ENCODE measurements at regions not wholly inside any gene's neighbourhood (a gene's known extent, or its start where the extent isn't known, plus 50 kb on each side); places are given as distances from the start of the nearest gene placed in this dataset.
"Not testable (repeated sequence)": the region's sequence is repeated elsewhere in the genome, so short reads cannot be mapped to it uniquely, and the experiment has no call there.

- no peak for DNase-seq
These were observed 1191.0 kb upstream of the ALCAM start for GRCh38 chr3:104175696-104176095.

DNA sequence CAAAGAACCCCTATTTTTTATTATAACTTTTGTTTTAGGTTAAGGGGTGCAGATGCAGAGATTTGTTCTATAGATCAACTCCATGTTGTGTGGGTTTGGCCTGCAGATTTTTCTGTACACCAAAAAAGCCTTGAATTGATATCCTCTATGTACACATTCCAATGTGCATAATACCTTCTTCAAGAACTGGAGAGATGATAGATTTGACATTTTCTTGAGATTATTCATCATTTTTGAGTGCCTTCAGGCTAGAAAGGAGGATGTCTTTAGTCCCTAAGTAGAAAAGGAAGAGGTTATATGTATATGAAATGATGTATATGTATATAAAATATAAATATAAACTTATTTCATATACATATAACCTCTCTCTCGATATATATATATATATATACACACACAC is 1190.0 kb upstream of the ALCAM start:
- no peak for DNase-seq

GRCh38 chr3:104178680-104179079 is 1188.0 kb upstream of the ALCAM start:
- DNase-seq = no peak

DNA sequence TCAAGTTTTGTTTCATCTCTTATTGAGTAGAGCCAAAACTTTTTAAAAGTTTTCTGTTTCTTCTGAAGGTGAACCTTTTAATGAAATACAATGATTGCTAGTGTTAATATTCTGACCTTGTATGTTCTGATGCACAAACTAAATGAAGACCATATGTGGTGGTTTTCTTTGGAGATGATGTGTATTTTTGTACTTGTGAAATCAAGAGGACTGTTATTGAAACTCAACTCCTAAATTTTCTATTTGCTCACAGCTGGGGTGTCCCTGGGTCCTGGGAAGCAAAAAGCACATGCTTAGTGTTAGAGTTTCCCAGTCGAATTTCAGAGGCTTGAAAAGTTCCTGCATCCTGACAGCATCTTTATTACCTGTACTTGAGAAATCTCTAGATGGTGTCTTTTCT is 1185.8 kb upstream of the ALCAM start:
- peak; percentile 13 for DNase-seq

GRCh38 chr3:104190681-104191080 is 1176.0 kb upstream of the ALCAM start:
- DNase-seq = no peak

DNA sequence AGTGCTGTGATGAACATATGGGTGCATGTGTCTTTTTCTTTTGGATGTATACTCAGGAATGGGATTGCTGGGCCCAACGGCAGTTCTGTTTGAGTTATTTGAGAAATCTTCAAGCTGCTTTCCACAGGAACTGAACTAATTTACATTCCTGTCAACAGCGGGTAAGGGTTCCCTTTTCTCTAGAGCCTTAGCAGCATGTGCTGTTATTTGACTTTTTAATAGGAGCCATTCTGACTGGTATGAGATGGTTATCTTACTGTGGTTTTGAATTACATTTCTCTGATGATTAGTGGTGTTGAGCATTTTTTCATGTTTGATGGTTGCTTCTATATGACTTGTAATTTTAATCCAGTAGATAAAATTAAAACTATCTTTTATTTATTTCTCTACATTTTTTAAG is 1168.6 kb upstream of the ALCAM start:
- DNase-seq = peak; percentile 66

DNA sequence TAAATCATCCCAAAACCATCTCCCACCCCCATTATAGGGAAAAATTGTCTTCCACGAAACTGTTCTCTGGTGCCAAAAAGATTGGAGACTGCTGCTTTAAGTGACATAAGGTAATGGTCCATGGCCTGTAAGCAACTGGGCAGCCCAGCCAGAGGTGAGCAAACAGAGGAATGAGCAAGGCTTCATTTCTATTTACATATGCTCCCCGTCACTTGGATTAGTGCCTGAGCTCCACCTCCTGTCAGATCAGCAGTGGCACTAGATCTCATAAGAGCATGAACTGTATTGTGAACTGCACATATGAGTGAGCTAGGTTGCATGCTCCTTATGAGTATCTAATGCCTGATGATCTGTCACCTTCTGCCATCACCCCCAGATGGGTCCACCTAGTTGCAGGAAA is 1159.8 kb upstream of the ALCAM start:
- DNase-seq = no peak

DNA sequence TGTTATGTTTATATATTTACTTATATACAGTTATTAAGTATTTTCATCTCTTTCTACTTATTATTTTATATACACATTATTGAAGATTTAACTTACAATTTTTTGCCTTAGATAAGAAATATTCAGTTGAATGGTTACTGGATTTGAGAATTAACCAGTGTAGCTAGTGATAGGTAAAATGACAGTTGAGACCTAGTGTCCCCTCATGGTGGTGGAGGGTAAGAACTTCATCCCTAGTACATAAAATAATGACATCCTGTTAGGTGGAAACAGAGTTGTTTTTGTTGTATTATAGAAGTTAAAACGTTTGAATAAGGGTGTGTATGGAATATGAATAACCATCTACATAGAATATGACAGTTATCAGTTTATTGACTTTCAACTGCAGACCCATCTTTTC is 1152.4 kb upstream of the ALCAM start:
- no peak for DNase-seq

DNA sequence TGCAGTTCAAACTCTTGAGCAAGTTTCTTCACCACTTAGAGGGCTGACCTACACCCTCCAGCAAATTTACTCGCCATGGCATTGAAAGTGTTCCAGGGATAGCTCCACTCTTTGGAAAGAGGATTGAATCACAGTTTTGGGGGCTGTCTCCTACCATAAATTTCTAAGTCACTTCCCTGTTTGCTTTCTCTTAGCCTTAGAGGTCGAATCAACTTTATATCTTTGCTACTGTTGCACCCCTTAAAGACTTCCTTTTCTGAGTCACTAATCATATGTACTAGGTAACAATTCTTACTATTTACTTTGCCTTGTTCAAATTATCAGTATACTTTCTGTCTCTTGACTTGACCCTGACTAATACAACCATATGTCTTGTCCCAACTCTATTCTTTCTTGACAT is 1151.8 kb upstream of the ALCAM start:
- DNase-seq = no peak

DNA sequence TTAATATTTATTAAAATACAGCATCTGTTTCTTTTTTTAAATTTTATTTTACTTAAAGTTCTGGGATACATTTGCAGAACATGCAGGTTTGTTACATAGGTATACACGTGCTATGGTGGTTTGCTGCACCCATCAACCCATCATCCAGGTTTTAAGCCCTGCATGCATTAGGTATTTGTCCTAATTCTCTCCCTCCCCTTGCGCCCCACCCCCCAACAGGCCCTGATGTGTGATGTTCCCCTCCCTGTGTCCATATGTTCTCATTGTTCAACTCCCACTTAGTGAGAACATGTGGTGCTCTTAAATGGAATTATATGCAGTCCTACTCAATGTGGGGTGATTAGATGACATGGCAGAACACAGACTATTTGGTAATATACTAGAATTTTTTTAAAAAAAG is 1147.7 kb upstream of the ALCAM start:
- not testable (repeated sequence) for DNase-seq

DNA sequence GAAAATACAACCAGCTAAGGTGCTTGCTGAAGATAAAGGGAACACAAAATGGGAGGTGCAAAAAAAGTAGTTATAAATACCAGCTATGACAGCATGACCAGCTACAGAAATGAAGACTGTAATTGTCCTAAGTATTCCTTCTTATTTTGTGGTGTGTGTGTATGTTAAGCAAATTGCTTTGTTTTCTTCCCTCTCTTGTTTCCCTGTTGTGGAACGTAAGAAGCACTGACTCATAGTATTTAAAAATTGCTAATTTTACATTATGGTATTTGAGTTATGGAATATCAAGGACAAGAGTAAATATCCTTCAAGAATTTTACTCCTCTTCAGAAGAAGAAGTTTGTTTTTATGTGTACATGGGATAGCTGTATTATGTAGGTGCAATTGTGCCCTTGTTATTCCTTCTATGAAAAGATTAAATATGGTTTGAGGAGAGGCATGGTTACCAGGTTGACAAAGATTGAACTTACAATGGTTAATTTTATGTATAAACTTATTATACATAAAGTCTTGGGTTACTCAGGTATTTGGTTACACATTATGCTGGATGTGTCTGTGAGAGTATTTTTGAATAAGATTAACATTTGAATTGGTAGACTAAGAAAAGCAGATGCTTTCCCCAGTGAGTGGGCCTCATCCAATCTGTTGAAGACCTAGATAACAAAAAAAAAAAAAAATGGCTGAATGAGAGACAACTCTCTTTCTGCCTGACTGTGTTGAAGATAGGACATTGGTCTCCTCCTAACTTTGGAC is 1132.1 kb upstream of the ALCAM start:
- DNase-seq = no peak

DNA sequence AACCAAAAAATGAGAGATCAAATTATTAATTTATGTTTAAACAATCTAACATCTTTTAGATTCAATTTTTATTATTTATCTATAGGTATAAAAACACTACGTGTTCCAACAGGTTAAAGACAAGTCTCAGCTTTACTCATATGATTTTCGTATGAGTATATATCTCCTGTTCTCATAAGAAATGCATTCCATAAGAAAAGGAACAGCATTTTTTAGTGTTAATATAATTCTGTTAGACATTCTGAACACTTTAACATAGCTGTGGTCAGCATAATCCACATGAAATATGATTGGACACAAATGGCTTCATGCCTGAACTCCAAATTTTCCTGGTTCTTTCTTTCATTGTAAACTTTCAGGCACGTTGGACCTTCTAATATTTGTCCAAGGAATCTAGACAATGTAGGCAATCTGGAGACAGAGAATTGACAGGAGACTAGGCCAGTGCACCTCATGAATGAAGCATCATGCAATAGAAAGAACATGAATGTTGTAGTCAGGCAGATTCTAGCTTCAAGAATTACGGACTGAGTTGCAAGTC is 1122.0 kb upstream of the ALCAM start:
- DNase-seq = peak; percentile 41

DNA sequence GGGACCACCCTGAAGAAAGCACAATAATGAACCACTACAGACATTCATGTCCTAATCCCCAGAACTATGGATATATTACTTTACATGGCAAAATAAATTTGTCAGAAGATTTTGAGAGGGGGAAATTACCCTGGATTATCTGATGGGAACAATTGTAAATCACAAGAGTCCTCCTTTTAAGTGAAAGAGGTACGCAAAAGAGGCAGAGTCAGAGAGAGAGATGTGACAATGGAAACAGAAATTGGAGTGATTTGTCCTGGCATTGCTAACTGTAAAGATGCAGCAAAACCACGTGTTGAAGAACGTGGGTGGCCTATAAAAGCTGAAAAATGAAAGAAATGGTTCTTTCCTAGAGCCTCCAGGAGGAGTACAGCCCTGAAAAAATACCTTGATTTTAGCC is 1121.4 kb upstream of the ALCAM start:
- DNase-seq = peak; percentile 6

- no peak for DNase-seq
These were observed 1120.7 kb upstream of the ALCAM start for GRCh38 chr3:104245981-104246380.

GRCh38 chr3:104257486-104257885 is 1109.2 kb upstream of the ALCAM start:
- DNase-seq = no peak

- DNase-seq = no peak
These were observed 1103.2 kb upstream of the ALCAM start for GRCh38 chr3:104263477-104263876.

DNA sequence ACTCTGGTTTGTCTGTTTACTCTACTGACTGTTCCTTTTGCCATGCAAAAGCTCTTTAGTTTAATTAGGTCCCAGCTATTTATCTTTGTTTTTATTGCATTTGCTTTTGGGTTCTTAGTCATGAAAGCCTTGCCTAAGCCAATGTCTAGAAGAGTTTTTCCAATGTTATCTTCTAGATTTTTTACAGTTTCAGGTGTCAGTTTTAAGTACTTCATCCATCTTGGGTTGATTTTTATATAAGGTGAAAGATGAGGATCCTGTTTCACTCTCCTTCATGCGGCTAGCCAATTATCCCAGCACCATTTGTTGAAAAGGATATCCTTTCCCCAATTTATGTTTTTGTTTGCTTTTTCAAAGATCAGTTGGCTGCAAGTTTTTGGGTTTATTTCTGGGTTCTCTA is 1100.5 kb upstream of the ALCAM start:
- not testable (repeated sequence) for DNase-seq

DNA sequence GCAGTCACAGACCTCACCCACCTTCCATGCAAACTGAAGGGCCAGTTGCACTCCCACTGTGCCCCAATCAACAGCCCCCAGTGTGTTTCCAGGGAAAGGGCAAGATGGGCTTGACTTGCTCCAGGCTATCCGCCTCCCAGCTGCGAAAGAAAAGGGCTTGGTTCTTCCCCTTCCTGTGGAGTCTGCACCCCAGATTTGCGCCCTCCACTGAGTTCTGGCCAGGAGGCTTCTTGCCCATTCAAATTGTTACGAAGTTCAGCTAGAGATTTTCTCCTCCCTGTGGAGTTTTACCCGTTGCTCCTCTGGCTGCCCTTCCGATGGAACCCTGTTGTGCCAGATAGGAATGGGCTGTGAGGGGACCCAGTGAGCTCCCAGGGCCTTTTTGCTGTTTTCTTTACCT is 1096.9 kb upstream of the ALCAM start:
- no peak for DNase-seq

DNA sequence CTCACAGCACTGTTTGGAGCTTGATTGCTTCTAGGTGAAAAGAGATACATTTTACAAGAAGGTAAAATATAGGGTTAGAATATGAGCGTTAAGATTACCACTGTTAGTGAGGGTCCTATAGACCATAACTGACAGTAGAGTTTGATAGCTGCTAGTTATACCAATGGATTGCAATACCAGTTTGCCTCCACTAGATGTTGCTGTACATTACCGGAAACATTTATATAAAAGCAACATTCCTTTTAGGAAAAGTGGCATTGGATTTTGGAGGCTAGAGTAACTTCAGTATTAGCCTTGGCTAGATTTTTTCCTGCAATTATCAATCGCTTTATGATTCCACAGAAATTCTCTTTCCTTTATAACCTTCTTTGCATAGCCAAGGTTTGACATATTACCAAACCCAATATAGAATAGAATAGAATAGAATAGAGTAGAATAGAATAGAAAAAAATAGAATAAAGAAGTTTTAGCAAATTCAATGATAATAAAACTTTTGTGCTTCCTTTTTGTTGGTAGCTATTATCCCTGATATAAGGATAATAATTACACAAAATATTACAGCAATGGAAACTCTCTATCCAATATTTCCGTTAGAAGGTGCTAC is 1093.6 kb upstream of the ALCAM start:
- peak; percentile 47 for DNase-seq

DNA sequence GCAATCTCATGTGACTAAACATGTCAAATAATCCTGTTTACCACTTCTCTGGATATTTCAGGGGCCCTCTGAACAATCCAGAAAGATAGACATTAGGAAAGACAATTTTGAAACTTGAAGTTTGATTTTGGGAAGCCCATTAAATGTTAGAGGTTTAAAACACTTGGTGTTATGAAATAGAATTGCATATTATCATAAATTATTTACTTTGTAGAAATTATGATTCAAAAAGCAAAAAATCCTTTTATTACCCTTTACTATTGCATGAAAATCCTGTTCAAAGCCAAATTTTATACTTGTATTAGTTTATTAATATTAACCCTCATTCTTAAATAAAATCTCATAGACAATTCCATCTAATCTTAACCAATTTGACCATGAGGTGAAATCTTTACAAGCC is 1091.5 kb upstream of the ALCAM start:
- DNase-seq = no peak

DNA sequence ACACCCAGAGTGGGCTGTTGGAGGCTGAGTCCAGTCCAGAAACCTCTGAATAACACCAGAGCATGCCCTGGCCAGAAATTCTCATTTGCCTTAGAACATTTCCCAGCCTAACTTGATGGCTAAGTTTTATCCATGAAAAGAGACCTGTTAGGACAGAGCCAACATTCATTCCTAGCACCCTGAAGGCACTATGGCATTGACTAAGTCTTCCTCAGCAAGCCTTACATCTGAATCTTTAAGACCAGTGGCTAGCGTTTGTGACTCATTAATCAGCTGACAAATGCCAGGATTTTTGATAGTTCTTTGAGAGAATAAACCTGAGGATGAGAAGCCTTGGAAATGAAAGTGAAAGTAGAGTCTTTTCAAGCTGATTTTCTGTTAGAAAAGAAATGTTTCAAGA is 1087.1 kb upstream of the ALCAM start:
- peak; percentile 48 for DNase-seq

- no peak for DNase-seq
These were observed 1085.0 kb upstream of the ALCAM start for GRCh38 chr3:104281713-104282112.

- no peak for DNase-seq
These were observed 1080.1 kb upstream of the ALCAM start for GRCh38 chr3:104286645-104287044.

DNA sequence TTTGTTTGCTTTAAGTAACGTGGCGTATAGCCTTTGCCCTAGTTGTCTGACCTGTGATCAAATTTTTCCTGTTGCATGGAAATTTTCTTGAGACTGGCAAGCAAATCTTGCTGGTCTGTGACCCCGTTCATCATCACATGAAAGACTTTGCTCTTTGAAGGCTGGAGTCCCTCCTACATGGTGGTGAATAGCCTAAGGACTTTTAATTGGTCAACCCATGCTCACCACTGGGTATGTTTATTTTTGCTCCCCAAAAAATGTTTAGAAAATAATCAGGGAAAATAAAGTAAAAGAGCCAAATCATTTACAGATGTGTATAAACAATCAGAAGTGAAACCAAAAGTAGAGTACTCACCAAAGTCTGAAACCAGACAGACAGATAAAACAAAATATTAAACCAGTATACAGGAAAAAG is 1075.3 kb upstream of the ALCAM start:
- no peak for DNase-seq

DNA sequence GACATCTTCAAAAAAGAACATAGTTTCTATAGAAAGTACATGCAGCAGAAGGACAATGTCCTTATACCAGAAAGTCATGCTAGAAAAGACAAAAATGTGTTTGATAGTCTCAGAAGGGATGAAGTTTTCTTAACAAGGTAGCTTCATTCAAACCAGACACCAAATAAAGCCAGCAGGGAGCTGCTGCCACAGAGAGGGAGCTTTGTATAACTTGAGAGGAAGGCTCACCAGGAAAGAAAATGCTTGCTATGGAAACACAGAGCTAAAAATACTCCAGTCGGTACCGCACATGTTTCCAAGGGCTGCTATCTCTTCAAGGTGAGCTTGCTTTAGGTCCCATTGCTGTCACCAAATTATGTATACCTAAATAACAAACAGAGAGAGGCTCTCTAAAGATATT is 1074.8 kb upstream of the ALCAM start:
- DNase-seq = no peak
